ENCODE measurements at regions not wholly inside any gene's neighbourhood (a gene's known extent, or its start where the extent isn't known, plus 50 kb on each side); places are given as distances from the start of the nearest gene placed in this dataset.
"Not testable (repeated sequence)": the region's sequence is repeated elsewhere in the genome, so short reads cannot be mapped to it uniquely, and the experiment has no call there.

GRCh38 chr11:12058425-12059115 is 50.1 kb upstream of the DKK3 start:
- 79 to 86% (median 84%) methylated on average over 11 to 14 of the region's 14 CpGs for WGBS, 4 donors

GRCh38 chr11:12059144-12059543 is 50.7 kb upstream of the DKK3 start:
- H3K4me1 ChIP-seq (replicated peaks in 1 of 2); H3K36me3 ChIP-seq (replicated peaks in 1 of 2); H3K9me3 ChIP-seq (replicated peaks in 1 of 3); DNase-seq; H3K4me3 ChIP-seq; H3K27me3 ChIP-seq; H3K27ac ChIP-seq: not testable (repeated sequence)
- intact Hi-C loops (cut with DNase I): loop anchor here in 1 of 2 donors (10.0 kb wide), 1 partner anchor 186 kb away; no protein-coding TSS in a partner anchor
- WGBS, 4 donors: 96 to 99% (median 98%) methylated on average over 3 of the region's 3 CpGs

More at GRCh38 chr11:12058425-12059115, 50.1 kb upstream of the DKK3 start:
- DNase-seq: peak in 1 of 7 donors; percentile 29
- TF ChIP-seq POLR2A (IDR thresholded peaks at IDR 0.05) (no peak), CTCF (IDR thresholded peaks at IDR 0.05) (no peak)
- no peak overlapping the region for H3K27ac ChIP-seq
- no peak overlapping the region for H3K4me3 ChIP-seq
- H3K4me1 ChIP-seq (replicated peaks in 1 of 2): no peaks in the 10 kb centered on the region
- H3K36me3 ChIP-seq (replicated peaks in 1 of 2): no peaks in the 10 kb centered on the region
- intact Hi-C loops (cut with DNase I): loop anchor here in 1 of 2 donors (10.0 kb wide), 1 partner anchor 186 kb away; no protein-coding TSS in a partner anchor
- H3K9me3 ChIP-seq (replicated peaks in 1 of 3): no peaks in the 10 kb centered on the region
- H3K27me3 ChIP-seq: no peaks in the 10 kb centered on the region

GRCh38 chr11:12060385-12060985 is 49.9 kb upstream of the MICAL2 start:
- no peaks in the 10 kb centered on the region for H3K9me3 ChIP-seq (replicated peaks in 1 of 3)
- no peak for TF ChIP-seq POLR2A (IDR thresholded peaks at IDR 0.05)
- no peak for TF ChIP-seq CTCF (IDR thresholded peaks at IDR 0.05)
- intact Hi-C loops (cut with DNase I): no loop called here
- no peaks in the 10 kb centered on the region for H3K4me1 ChIP-seq (replicated peaks in 1 of 2)
- no peaks in the 10 kb centered on the region for H3K36me3 ChIP-seq (replicated peaks in 1 of 2)
- H3K27me3 ChIP-seq: no peaks in the 10 kb centered on the region
- WGBS, 4 donors: 84 to 89% (median 88%) methylated on average over 4 of the region's 4 CpGs
- no peak for DNase-seq
- no peak overlapping the region for H3K4me3 ChIP-seq
- no peak overlapping the region for H3K27ac ChIP-seq

All from adrenal gland (tissue), 9 donors.